Testis (tissue), 2 donors: ENCODE measurements at regions not wholly inside any gene's neighbourhood (a gene's known extent, or its start where the extent isn't known, plus 50 kb on each side); places are given as distances from the start of the nearest gene placed in this dataset.

Source experiments
- DNase-seq: peaks from one replicate; pipeline ENCODE4 v3.0.0-alpha.2; 2019
- H3K27ac ChIP-seq, 2 donors: fragments of 200-600 bp; sonication (generic); one replicate each; pipeline ENCODE4 v1.5.1; 2019
- H3K27me3 ChIP-seq: fragments of 200-600 bp; sonication (generic); one replicate; pipeline ENCODE4 v1.5.1; 2019
- H3K36me3 ChIP-seq: fragments of 200-600 bp; sonication (generic); one replicate; pipeline ENCODE4 v1.5.1; 2017; ENCODE audit warnings: low read depth; ENCODE audit errors: missing control alignments
- H3K4me1 ChIP-seq: fragments of 200-600 bp; sonication (generic); one replicate; pipeline ENCODE4 v1.5.1; 2019
- H3K4me3 ChIP-seq, 2 donors: fragments of 200-600 bp; sonication (generic); one replicate each; pipeline ENCODE4 v1.5.1; 2017 to 2019
- H3K9me3 ChIP-seq: fragments of 200-600 bp; sonication (generic); one replicate; pipeline ENCODE4 v1.5.1; 2017
- CTCF ChIP-seq, 3 experiments: fragments of 450-650 bp in 2 of 3; fragments of 200-600 bp in 1 of 3; sonication (generic) in 1 of 3; IDR thresholded peaks; one replicate each; pipeline ENCODE4 v1.5.1; 2016 to 2019; ENCODE audit warnings: antibody characterized with exemption in 3 of 3, mild to moderate bottlenecking in 2 of 3, moderate library complexity in 1 of 3
- POLR2A ChIP-seq: fragments of 450-650 bp; IDR thresholded peaks from one replicate; pipeline ENCODE4 v1.6.1; 2017; ENCODE audit warnings: antibody characterized with exemption, mild to moderate bottlenecking, moderate library complexity
- WGBS, 2 donors: methylation state at CpG; one replicate each; pipeline ENCODE4 v1.1.5; 2018; 5-methylcytosine and 5-hydroxymethylcytosine counted together
- intact Hi-C: fragments of 100-400 bp; cut with DNase I; formaldehyde crosslinking; loops from one replicate; pipeline ENCODE4 v1.15.1; 2023; ENCODE audit warnings: low total_unique reads

- Histone ChIP-seq H3K9me3 (no peaks in the 10 kb centered on the region), H3K27ac (no peak overlapping the region), H3K4me3 (no peak overlapping the region), H3K4me1 (no peaks in the 10 kb centered on the region), H3K27me3 (no peaks in the 10 kb centered on the region), H3K36me3 (no peaks in the 10 kb centered on the region)
- TF ChIP-seq POLR2A: no peak
- TF ChIP-seq CTCF (IDR thresholded peaks at IDR 0.05): no peak
- 60 to 62% methylated on average over 5 of the region's 5 CpGs for WGBS, 2 donors
- intact Hi-C loops: no loop called here
- no peak for DNase-seq
Observed at GRCh38 chrY:8656515-8656914, 680.7 kb upstream of the TSPY4 start.

GRCh38 chrY:8659721-8660120 lies 677.5 kb upstream of the TSPY4 start:
- H3K27ac ChIP-seq: no peak overlapping the region
- no peak for DNase-seq
- 80 to 81% methylated on average over 2 to 6 of the region's 6 CpGs for WGBS, 2 donors

GRCh38 chrY:8673896-8674295 lies 663.4 kb upstream of the TSPY4 start:
- no peak for DNase-seq
- H3K36me3 ChIP-seq: no peaks in the 10 kb centered on the region
- 62 to 100% methylated on average over 1 to 14 of the region's 14 CpGs for WGBS, 2 donors
- no peaks in the 10 kb centered on the region for H3K4me1 ChIP-seq
- intact Hi-C loops: no loop called here
- H3K27ac ChIP-seq: no peak overlapping the region
- no peaks in the 10 kb centered on the region for H3K9me3 ChIP-seq
- no peaks in the 10 kb centered on the region for H3K27me3 ChIP-seq
- TF ChIP-seq CTCF (IDR thresholded peaks at IDR 0.05) (no peak), POLR2A (no peak)
- H3K4me3 ChIP-seq: no peak overlapping the region

More at GRCh38 chrY:8659721-8660120, 677.5 kb upstream of the TSPY4 start:
- TF ChIP-seq CTCF (IDR thresholded peaks at IDR 0.05) (no peak), POLR2A (no peak)
- Histone ChIP-seq H3K27me3 (no peaks in the 10 kb centered on the region), H3K36me3 (no peaks in the 10 kb centered on the region), H3K4me1 (no peaks in the 10 kb centered on the region), H3K4me3 (no peak overlapping the region), H3K9me3 (no peaks in the 10 kb centered on the region)
- intact Hi-C loops: no loop called here

- H3K27ac ChIP-seq: no peak overlapping the region
- WGBS, 2 donors: 56 to 63% methylated on average over 4 to 5 of the region's 5 CpGs
- no peak overlapping the region for H3K4me3 ChIP-seq
- no peak for DNase-seq
- no peaks in the 10 kb centered on the region for H3K9me3 ChIP-seq
- no peaks in the 10 kb centered on the region for H3K36me3 ChIP-seq
- H3K4me1 ChIP-seq: no peaks in the 10 kb centered on the region
- H3K27me3 ChIP-seq: no peaks in the 10 kb centered on the region
- intact Hi-C loops: no loop called here
- TF ChIP-seq CTCF (IDR thresholded peaks at IDR 0.05): no peak
- TF ChIP-seq POLR2A: no peak
Observed at GRCh38 chrY:8677336-8677935, 659.8 kb upstream of the TSPY4 start.

- 83 to 84% methylated on average over 5 of the region's 5 CpGs for WGBS, 2 donors
- intact Hi-C loops: no loop called here
- no peak for DNase-seq
Observed at GRCh38 chrY:8687154-8687553, 650.1 kb upstream of the TSPY4 start.

More at GRCh38 chrY:8687154-8687553, 650.1 kb upstream of the TSPY4 start:
- Histone ChIP-seq H3K4me1 (no peaks in the 10 kb centered on the region), H3K27me3 (no peaks in the 10 kb centered on the region), H3K36me3 (no peaks in the 10 kb centered on the region), H3K27ac (no peak overlapping the region), H3K4me3 (no peak overlapping the region), H3K9me3 (no peaks in the 10 kb centered on the region)
- TF ChIP-seq CTCF (IDR thresholded peaks at IDR 0.05) (no peak), POLR2A (no peak)
